Posterior cingulate gyrus (tissue), 11 donors: ENCODE measurements at regions not wholly inside any gene's neighbourhood (a gene's known extent, or its start where the extent isn't known, plus 50 kb on each side); places are given as distances from the start of the nearest gene placed in this dataset.

ENCODE experiments used
- DNase-seq, 10 donors: peaks; one replicate each; pipeline versions ENCODE4 v3.0.0 to v3.0.0-alpha.2; 2020 to 2021; ENCODE audit warnings: mixed read lengths in 3 of 10
- intact Hi-C: fragments of 100-400 bp; cut with DNase I; formaldehyde crosslinking; loops from one replicate; pipeline ENCODE4 v1.15.1; 2023

- intact Hi-C loops, result loop anchor here (5.0 kb wide), 3 partner anchors 42 to 287 kb away; no protein-coding TSS in a partner anchor
- no peak for DNase-seq
Observed at GRCh38 chr3:152184971-152185686, 83.6 kb upstream of the MBNL1 start.

- intact Hi-C loops, result no loop called here
Observed at GRCh38 chr3:152185891-152186630, 82.7 kb upstream of the MBNL1 start.

GRCh38 chr3:152190636-152191183, 78.0 kb upstream of the MBNL1 start:
- DNase-seq, result no peak
- intact Hi-C loops, result no loop called here

More at GRCh38 chr3:152185891-152186630, 82.7 kb upstream of the MBNL1 start:
- peak in 1 of 10 donors; percentile 58 for DNase-seq

- DNase-seq, result no peak
- intact Hi-C loops, result no loop called here
Observed at GRCh38 chr3:152192050-152192449, 76.7 kb upstream of the MBNL1 start.

- DNase-seq, result no peak
- intact Hi-C loops, result no loop called here
Observed at GRCh38 chr3:152192936-152193672, 75.6 kb upstream of the MBNL1 start.

- peak in 1 of 10 donors; percentile 79 for DNase-seq
- intact Hi-C loops, result no loop called here
Observed at GRCh38 chr3:152193673-152194267, 75.0 kb upstream of the MBNL1 start.

GRCh38 chr3:152195206-152195605, 73.5 kb upstream of the MBNL1 start:
- intact Hi-C loops, result no loop called here
- DNase-seq, result no peak

GRCh38 chr3:152196782-152197181, 71.9 kb upstream of the MBNL1 start:
- no peak for DNase-seq
- intact Hi-C loops, result no loop called here

GRCh38 chr3:152197451-152197850, 71.3 kb upstream of the MBNL1 start:
- intact Hi-C loops, result no loop called here
- no peak for DNase-seq

- intact Hi-C loops, result no loop called here
Observed at GRCh38 chr3:152197937-152198336, 70.8 kb upstream of the MBNL1 start.

GRCh38 chr3:152198665-152199064, 70.1 kb upstream of the MBNL1 start:
- DNase-seq, result no peak
- intact Hi-C loops, result no loop called here

More at GRCh38 chr3:152197937-152198336, 70.8 kb upstream of the MBNL1 start:
- DNase-seq, result no peak

- intact Hi-C loops, result no loop called here
Observed at GRCh38 chr3:152199102-152199840, 69.5 kb upstream of the MBNL1 start.

GRCh38 chr3:152200476-152201420, 68.0 kb upstream of the MBNL1 start:
- intact Hi-C loops, result no loop called here

More at GRCh38 chr3:152199102-152199840, 69.5 kb upstream of the MBNL1 start:
- no peak for DNase-seq

GRCh38 chr3:152202976-152203626, 65.6 kb upstream of the MBNL1 start:
- DNase-seq, result no peak
- intact Hi-C loops, result no loop called here

More at GRCh38 chr3:152200476-152201420, 68.0 kb upstream of the MBNL1 start:
- no peak for DNase-seq

- intact Hi-C loops, result no loop called here
- no peak for DNase-seq
Observed at GRCh38 chr3:152203652-152204051, 65.1 kb upstream of the MBNL1 start.

GRCh38 chr3:152204218-152204617, 64.5 kb upstream of the MBNL1 start:
- no peak for DNase-seq
- intact Hi-C loops, result no loop called here

- no peak for DNase-seq
- intact Hi-C loops, result no loop called here
Observed at GRCh38 chr3:152205097-152205593, 63.6 kb upstream of the MBNL1 start.

- no peak for DNase-seq
- intact Hi-C loops, result no loop called here
Observed at GRCh38 chr3:152206243-152206760, 62.4 kb upstream of the MBNL1 start.
